ENCODE measurements at regions not wholly inside any gene's neighbourhood (a gene's known extent, or its start where the extent isn't known, plus 50 kb on each side); places are given as distances from the start of the nearest gene placed in this dataset.

- TF ChIP-seq SIN3A (IDR thresholded peaks at IDR 0.05; ENCODE audit: borderline replicate concordance, insufficient read depth, low read length) (no peak), POLR2AphosphoS5 (IDR thresholded peaks at IDR 0.05; ENCODE audit: low read depth, low read length) (no peak), TAF1 (IDR thresholded peaks at IDR 0.05; ENCODE audit: borderline replicate concordance, insufficient read depth, low read length) (no peak), FOXP2 (optimal IDR thresholded peaks at IDR 0.05; ENCODE audit: borderline replicate concordance, extremely low read depth, extremely low read length, insufficient read depth) (no peak)
- TF ChIP-seq, protein P1, sequence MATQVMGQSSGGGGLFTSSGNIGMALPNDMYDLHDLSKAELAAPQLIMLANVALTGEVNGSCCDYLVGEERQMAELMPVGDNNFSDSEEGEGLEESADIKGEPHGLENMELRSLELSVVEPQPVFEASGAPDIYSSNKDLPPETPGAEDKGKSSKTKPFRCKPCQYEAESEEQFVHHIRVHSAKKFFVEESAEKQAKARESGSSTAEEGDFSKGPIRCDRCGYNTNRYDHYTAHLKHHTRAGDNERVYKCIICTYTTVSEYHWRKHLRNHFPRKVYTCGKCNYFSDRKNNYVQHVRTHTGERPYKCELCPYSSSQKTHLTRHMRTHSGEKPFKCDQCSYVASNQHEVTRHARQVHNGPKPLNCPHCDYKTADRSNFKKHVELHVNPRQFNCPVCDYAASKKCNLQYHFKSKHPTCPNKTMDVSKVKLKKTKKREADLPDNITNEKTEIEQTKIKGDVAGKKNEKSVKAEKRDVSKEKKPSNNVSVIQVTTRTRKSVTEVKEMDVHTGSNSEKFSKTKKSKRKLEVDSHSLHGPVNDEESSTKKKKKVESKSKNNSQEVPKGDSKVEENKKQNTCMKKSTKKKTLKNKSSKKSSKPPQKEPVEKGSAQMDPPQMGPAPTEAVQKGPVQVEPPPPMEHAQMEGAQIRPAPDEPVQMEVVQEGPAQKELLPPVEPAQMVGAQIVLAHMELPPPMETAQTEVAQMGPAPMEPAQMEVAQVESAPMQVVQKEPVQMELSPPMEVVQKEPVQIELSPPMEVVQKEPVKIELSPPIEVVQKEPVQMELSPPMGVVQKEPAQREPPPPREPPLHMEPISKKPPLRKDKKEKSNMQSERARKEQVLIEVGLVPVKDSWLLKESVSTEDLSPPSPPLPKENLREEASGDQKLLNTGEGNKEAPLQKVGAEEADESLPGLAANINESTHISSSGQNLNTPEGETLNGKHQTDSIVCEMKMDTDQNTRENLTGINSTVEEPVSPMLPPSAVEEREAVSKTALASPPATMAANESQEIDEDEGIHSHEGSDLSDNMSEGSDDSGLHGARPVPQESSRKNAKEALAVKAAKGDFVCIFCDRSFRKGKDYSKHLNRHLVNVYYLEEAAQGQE (IDR thresholded peaks at IDR 0.05; ENCODE audit: insufficient read depth in 1 of 2, low read depth in 2 of 2, low read length in 2 of 2) = no peak
Observed at GRCh38 chr2:16251511-16252225, 311.3 kb downstream of the MYCN start.

GRCh38 chr2:16250886-16251285, 310.5 kb downstream of the MYCN start:
- TF ChIP-seq POLR2AphosphoS5 (IDR thresholded peaks at IDR 0.05; ENCODE audit: low read depth, low read length) (no peak), SIN3A (IDR thresholded peaks at IDR 0.05; ENCODE audit: borderline replicate concordance, insufficient read depth, low read length) (no peak), FOXP2 (optimal IDR thresholded peaks at IDR 0.05; ENCODE audit: borderline replicate concordance, extremely low read depth, extremely low read length, insufficient read depth) (no peak), TAF1 (IDR thresholded peaks at IDR 0.05; ENCODE audit: borderline replicate concordance, insufficient read depth, low read length) (no peak)
- TF ChIP-seq, protein P1 (IDR thresholded peaks at IDR 0.05; ENCODE audit: insufficient read depth in 1 of 2, low read depth in 2 of 2, low read length in 2 of 2) = no peak

GRCh38 chr2:16250466-16250865, 310.1 kb downstream of the MYCN start:
- TF ChIP-seq, protein P1 (IDR thresholded peaks at IDR 0.05; ENCODE audit: insufficient read depth in 1 of 2, low read depth in 2 of 2, low read length in 2 of 2) = no peak
- TF ChIP-seq POLR2AphosphoS5 (IDR thresholded peaks at IDR 0.05; ENCODE audit: low read depth, low read length) = no peak
- TF ChIP-seq TAF1 (IDR thresholded peaks at IDR 0.05; ENCODE audit: borderline replicate concordance, insufficient read depth, low read length) = no peak
- TF ChIP-seq SIN3A (IDR thresholded peaks at IDR 0.05; ENCODE audit: borderline replicate concordance, insufficient read depth, low read length) = no peak
- no peak for TF ChIP-seq FOXP2 (optimal IDR thresholded peaks at IDR 0.05; ENCODE audit: borderline replicate concordance, extremely low read depth, extremely low read length, insufficient read depth)

DNA sequence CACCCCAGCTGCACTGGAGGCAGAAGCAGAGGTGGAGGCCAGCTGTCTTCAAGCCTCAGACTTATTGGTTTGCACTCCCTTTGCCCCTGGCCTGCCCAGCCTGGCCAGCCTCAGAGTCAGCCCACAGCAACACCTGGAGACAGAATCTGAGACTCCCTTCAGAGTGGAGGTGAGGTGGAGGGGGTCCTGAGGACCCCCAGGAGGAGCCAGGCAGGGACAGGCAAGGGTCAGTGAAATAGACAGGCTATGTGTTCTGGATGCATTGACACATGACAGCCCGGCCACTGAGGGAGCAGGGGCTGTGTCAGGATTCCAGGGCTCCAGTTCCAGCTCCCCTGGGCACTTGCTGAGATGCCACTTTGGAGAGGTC, 309.7 kb downstream of the MYCN start:
- TF ChIP-seq FOXP2 (optimal IDR thresholded peaks at IDR 0.05; ENCODE audit: borderline replicate concordance, extremely low read depth, extremely low read length, insufficient read depth) (no peak), SIN3A (IDR thresholded peaks at IDR 0.05; ENCODE audit: borderline replicate concordance, insufficient read depth, low read length) (no peak), TAF1 (IDR thresholded peaks at IDR 0.05; ENCODE audit: borderline replicate concordance, insufficient read depth, low read length) (no peak), POLR2AphosphoS5 (IDR thresholded peaks at IDR 0.05; ENCODE audit: low read depth, low read length) (no peak)
- TF ChIP-seq, protein P1 (IDR thresholded peaks at IDR 0.05; ENCODE audit: insufficient read depth in 1 of 2, low read depth in 2 of 2, low read length in 2 of 2) = no peak
